ENCODE measurements at regions not wholly inside any gene's neighbourhood (a gene's known extent, or its start where the extent isn't known, plus 50 kb on each side); places are given as distances from the start of the nearest gene placed in this dataset.

GRCh38 chr2:35785564-35785963 is 570.0 kb upstream of the CRIM1 start:
- peaks cover 2% of the 10 kb centered on the region for H3K9me3 Mint-ChIP-seq
- no peak overlapping the region for H3K4me3 Mint-ChIP-seq
- no peak for TF ChIP-seq CTCF (conservative IDR thresholded peaks at IDR 0.05)
- H3K4me1 Mint-ChIP-seq (ENCODE audit: unreplicated experiment): no peaks in the 10 kb centered on the region
- H3K27me3 Mint-ChIP-seq: no peaks in the 10 kb centered on the region
- no peaks in the 10 kb centered on the region for H3K36me3 Mint-ChIP-seq
- DNase-seq (ENCODE audit: extremely low spot score, unreplicated experiment): no peak
- H3K27ac Mint-ChIP-seq: no peak overlapping the region

- no peak overlapping the region for H3K27ac Mint-ChIP-seq
- DNase-seq (ENCODE audit: extremely low spot score, unreplicated experiment): no peak
- no peaks in the 10 kb centered on the region for H3K4me1 Mint-ChIP-seq (ENCODE audit: unreplicated experiment)
- H3K27me3 Mint-ChIP-seq: no peaks in the 10 kb centered on the region
- H3K36me3 Mint-ChIP-seq: no peaks in the 10 kb centered on the region
- TF ChIP-seq CTCF (conservative IDR thresholded peaks at IDR 0.05): no peak
- no peak overlapping the region for H3K4me3 Mint-ChIP-seq
- peaks cover 6% of the 10 kb centered on the region for H3K9me3 Mint-ChIP-seq
Measured at GRCh38 chr2:35784777-35785176, 570.8 kb upstream of the CRIM1 start.

GRCh38 chr2:35783723-35784122 is 571.9 kb upstream of the CRIM1 start:
- Mint-ChIP-seq H3K9me3 (peaks cover 6% of the 10 kb centered on the region), H3K4me1 (ENCODE audit: unreplicated experiment) (no peaks in the 10 kb centered on the region), H3K36me3 (no peaks in the 10 kb centered on the region), H3K27ac (no peak overlapping the region), H3K4me3 (no peak overlapping the region), H3K27me3 (no peaks in the 10 kb centered on the region)
- TF ChIP-seq CTCF (conservative IDR thresholded peaks at IDR 0.05): no peak
- DNase-seq (ENCODE audit: extremely low spot score, unreplicated experiment): no peak

- no peak for DNase-seq (ENCODE audit: extremely low spot score, unreplicated experiment)
- Mint-ChIP-seq H3K4me3 (no peak overlapping the region), H3K4me1 (ENCODE audit: unreplicated experiment) (no peaks in the 10 kb centered on the region), H3K9me3 (no peaks in the 10 kb centered on the region), H3K27ac (no peak overlapping the region), H3K36me3 (no peaks in the 10 kb centered on the region), H3K27me3 (peaks cover 5% of the 10 kb centered on the region)
- TF ChIP-seq CTCF (conservative IDR thresholded peaks at IDR 0.05): no peak
Measured at GRCh38 chr2:35741556-35741955, 614.0 kb upstream of the CRIM1 start.

DNA sequence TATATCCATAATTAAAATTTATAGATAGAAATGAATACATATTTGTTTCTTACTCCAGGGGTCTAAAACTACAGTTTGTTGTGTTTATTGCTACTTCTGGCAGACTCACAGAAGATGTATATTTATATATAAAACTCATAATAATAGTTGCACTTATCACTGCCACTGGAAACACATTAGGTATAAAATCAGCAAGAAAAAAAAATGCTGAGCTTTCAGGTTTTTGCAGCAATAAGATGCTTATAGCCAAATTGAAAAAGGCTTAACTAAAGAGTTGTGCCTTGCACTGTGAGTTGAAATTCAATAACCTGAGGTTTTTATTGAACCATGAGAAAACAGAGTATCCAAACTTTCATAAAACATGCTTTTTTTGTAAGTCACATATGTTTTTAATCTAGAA is 623.9 kb upstream of the CRIM1 start:
- H3K9me3 Mint-ChIP-seq: no peaks in the 10 kb centered on the region
- H3K4me1 Mint-ChIP-seq (ENCODE audit: unreplicated experiment): no peaks in the 10 kb centered on the region
- TF ChIP-seq CTCF (conservative IDR thresholded peaks at IDR 0.05): no peak

DNA sequence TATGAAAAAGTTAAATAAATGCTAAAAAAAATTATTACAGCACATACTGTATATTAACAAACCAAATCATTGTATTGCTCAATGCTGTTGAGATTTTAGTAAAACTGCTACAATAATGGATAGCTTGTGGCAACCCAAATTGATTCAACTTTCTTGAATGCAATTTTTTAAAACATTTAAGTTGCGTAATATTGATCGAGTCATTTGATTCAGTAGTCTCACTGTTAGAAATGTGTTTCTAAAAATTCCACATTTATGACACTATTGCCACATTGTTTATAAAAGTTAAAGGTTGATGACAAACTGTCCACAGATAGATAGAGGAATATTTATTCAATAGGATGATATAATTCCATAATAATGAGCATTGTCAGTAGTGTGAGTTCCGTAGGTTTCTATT is 640.7 kb upstream of the CRIM1 start:
- H3K27me3 Mint-ChIP-seq: no peaks in the 10 kb centered on the region
- DNase-seq (ENCODE audit: extremely low spot score, unreplicated experiment): no peak
- H3K4me3 Mint-ChIP-seq: no peak overlapping the region
- H3K9me3 Mint-ChIP-seq: no peaks in the 10 kb centered on the region
- H3K36me3 Mint-ChIP-seq: no peaks in the 10 kb centered on the region
- H3K27ac Mint-ChIP-seq: no peak overlapping the region
- no peaks in the 10 kb centered on the region for H3K4me1 Mint-ChIP-seq (ENCODE audit: unreplicated experiment)
- TF ChIP-seq CTCF (conservative IDR thresholded peaks at IDR 0.05): no peak

More for the DNA sequence above, 623.9 kb upstream of the CRIM1 start:
- no peaks in the 10 kb centered on the region for H3K27me3 Mint-ChIP-seq
- no peaks in the 10 kb centered on the region for H3K36me3 Mint-ChIP-seq
- H3K27ac Mint-ChIP-seq: no peak overlapping the region
- DNase-seq (ENCODE audit: extremely low spot score, unreplicated experiment): no peak
- H3K4me3 Mint-ChIP-seq: no peak overlapping the region
